CD14-positive monocyte (primary cell): ENCODE measurements at regions not wholly inside any gene's neighbourhood (a gene's known extent, or its start where the extent isn't known, plus 50 kb on each side); places are given as distances from the start of the nearest gene placed in this dataset.
"Not testable (repeated sequence)": the region's sequence is repeated elsewhere in the genome, so short reads cannot be mapped to it uniquely, and the experiment has no call there.

Source experiments
- DNase-seq, 3 donors: peaks; one replicate each; pipeline ENCODE4 v3.0.0-alpha.2; 2011 to 2022
- H2AFZ ChIP-seq: 2 replicates; pipeline ENCODE4 v1.6.0; 2012; ENCODE audit warnings: mild to moderate bottlenecking, low read depth, low read length, inconsistent platforms; ENCODE audit not compliant: insufficient read depth, poor library complexity, severe bottlenecking
- H3K27ac ChIP-seq, 2 donors: 1 replicate in 1 of 2; 2 replicates in 1 of 2; pipeline ENCODE4 v1.5.1; 2012 to 2013; ENCODE audit warnings: low read length in 2 of 2, control low read depth in 1 of 2, inconsistent platforms in 1 of 2, low read depth in 1 of 2, mild to moderate bottlenecking in 1 of 2
- H3K27me3 ChIP-seq, 2 donors: one replicate each; pipeline versions ENCODE4 v1.6.0 to v1.6.1; 2011 to 2013; ENCODE audit warnings: low read length in 2 of 2; ENCODE audit not compliant: control insufficient read depth in 2 of 2, insufficient read depth in 2 of 2
- H3K36me3 ChIP-seq, 2 donors: replicated peaks in 1 of 2; 1 replicate in 1 of 2; 2 replicates in 1 of 2; pipeline versions ENCODE4 v1.5.1 to v1.6.1; 2012 to 2013; ENCODE audit warnings: low read length in 2 of 2, control low read depth in 1 of 2, inconsistent platforms in 1 of 2, mild to moderate bottlenecking in 1 of 2; ENCODE audit not compliant: insufficient read depth in 2 of 2, control insufficient read depth in 1 of 2
- H3K4me1 ChIP-seq, 2 donors: 1 replicate in 1 of 2; 2 replicates in 1 of 2; pipeline versions ENCODE4 v1.5.1 to v1.6.1; 2012 to 2013; ENCODE audit warnings: low read length in 2 of 2, control low read depth in 1 of 2, inconsistent platforms in 1 of 2, mild to moderate bottlenecking in 1 of 2, moderate library complexity in 1 of 2; ENCODE audit not compliant: insufficient read depth in 2 of 2, control insufficient read depth in 1 of 2
- H3K4me2 ChIP-seq: replicated peaks from 2 replicates; pipeline ENCODE3; 2012; ENCODE audit warnings: low read length, moderate library complexity, mild to moderate bottlenecking; ENCODE audit not compliant: poor library complexity, severe bottlenecking; ENCODE audit errors: extremely low read depth
- H3K4me3 ChIP-seq, 3 experiments: fragments of 200-600 bp in 1 of 3; sonication (generic) in 1 of 3; replicated peaks in 1 of 3; 1 replicate in 2 of 3; 2 replicates in 1 of 3; pipeline ENCODE4 v1.5.1; 2011 to 2013; ENCODE audit warnings: low read length in 3 of 3, mild to moderate bottlenecking in 3 of 3, control low read depth in 2 of 3, low read depth in 2 of 3, inconsistent platforms in 1 of 3, moderate library complexity in 1 of 3
- H3K79me2 ChIP-seq: 2 replicates; pipeline ENCODE4 v1.6.0; 2012; ENCODE audit warnings: mild to moderate bottlenecking, control low read depth, inconsistent platforms, low read length, moderate library complexity; ENCODE audit not compliant: insufficient read depth
- H3K9ac ChIP-seq: 2 replicates; pipeline ENCODE4 v1.6.0; 2017; ENCODE audit warnings: low read length, mild to moderate bottlenecking; ENCODE audit not compliant: insufficient read depth, poor library complexity, severe bottlenecking
- H3K9me3 ChIP-seq, 2 donors: replicated peaks in 1 of 2; 1 replicate in 1 of 2; 2 replicates in 1 of 2; pipeline versions ENCODE4 v1.5.1 to v1.6.1; 2012 to 2013; ENCODE audit warnings: low read length in 2 of 2, control low read depth in 1 of 2; ENCODE audit not compliant: control insufficient read depth in 1 of 2, insufficient read depth in 1 of 2
- H4K20me1 ChIP-seq: 2 replicates; pipeline ENCODE4 v1.6.0; 2012; ENCODE audit warnings: mild to moderate bottlenecking, low read length, control low read depth, moderate library complexity; ENCODE audit not compliant: insufficient read depth
- H3K27ac Mint-ChIP-seq, 7 donors: one replicate each; pipeline ENCODE4 v1.8.0; 2020; ENCODE audit warnings: mild to moderate bottlenecking in 7 of 7, mixed read lengths in 7 of 7, moderate library complexity in 6 of 7, inconsistent platforms in 2 of 7
- H3K27me3 Mint-ChIP-seq, 3 donors: one replicate each; pipeline ENCODE4 v1.8.0; 2021 to 2022; ENCODE audit warnings: low read depth in 3 of 3, mild to moderate bottlenecking in 3 of 3, mixed read lengths in 3 of 3, moderate library complexity in 3 of 3, inconsistent platforms in 1 of 3
- H3K36me3 Mint-ChIP-seq, 2 donors: one replicate each; pipeline ENCODE4 v1.8.0; 2020; ENCODE audit warnings: mixed read lengths in 2 of 2, inconsistent platforms in 1 of 2, mild to moderate bottlenecking in 1 of 2
- H3K4me1 Mint-ChIP-seq: one replicate; pipeline ENCODE4 v1.8.0; 2020; ENCODE audit warnings: mild to moderate bottlenecking, mixed read lengths
- H3K4me3 Mint-ChIP-seq, 2 donors: one replicate each; pipeline ENCODE4 v1.8.0; 2020; ENCODE audit warnings: mild to moderate bottlenecking in 2 of 2, mixed read lengths in 2 of 2, moderate library complexity in 1 of 2
- H3K9me3 Mint-ChIP-seq, 7 donors: one replicate each; pipeline ENCODE4 v1.8.0; 2020 to 2022; ENCODE audit warnings: mixed read lengths in 7 of 7, mild to moderate bottlenecking in 6 of 7, moderate library complexity in 6 of 7, inconsistent platforms in 2 of 7
- CTCF ChIP-seq: fragments of 200-600 bp; IDR thresholded peaks from one replicate; pipeline ENCODE4 v1.8.0; 2022; ENCODE audit warnings: antibody characterized with exemption, mild to moderate bottlenecking
- WGBS: methylation state at CpG from one replicate; pipeline ENCODE4 v1.1.5; 2013; ENCODE audit warnings: missing lambda C conversion rate; ENCODE audit not compliant: insufficient coverage; 5-methylcytosine and 5-hydroxymethylcytosine counted together
- intact Hi-C, 2 donors: fragments of 100-400 bp; cut with micrococcal nuclease; formaldehyde crosslinking; loops; one replicate each; pipeline versions ENCODE4 v1.15.0 to v1.15.1; 2023

GRCh38 chr5:153937661-153938060 is 101.0 kb downstream of the FAM114A2 start:
- H3K4me2 ChIP-seq = no peak overlapping the region
- no peaks in the 10 kb centered on the region for H3K4me1 ChIP-seq
- no peaks in the 10 kb centered on the region for H4K20me1 ChIP-seq
- DNase-seq = no peak
- Mint-ChIP-seq H3K27me3 (peaks cover 0 to 2% (median 0%) of the 10 kb centered on the region in 3 donors), H3K4me1 (no peaks in the 10 kb centered on the region), H3K4me3 (no peak overlapping the region), H3K36me3 (no peaks in the 10 kb centered on the region), H3K9me3 (peaks cover 21 to 58% (median 44%) of the 10 kb centered on the region in 7 donors), H3K27ac (no peak overlapping the region)
- H3K9me3 ChIP-seq = peaks cover 34 to 58% of the 10 kb centered on the region in 2 donors
- no peak for TF ChIP-seq CTCF
- H3K79me2 ChIP-seq = no peaks in the 10 kb centered on the region
- WGBS = 86% methylated on average over 2 of the region's 2 CpGs
- H3K27me3 ChIP-seq = no peaks in the 10 kb centered on the region
- intact Hi-C loops = no loop called here
- no peak overlapping the region for H2AFZ ChIP-seq
- H3K36me3 ChIP-seq = no peaks in the 10 kb centered on the region
- H3K4me3 ChIP-seq = no peak overlapping the region
- H3K27ac ChIP-seq = no peak overlapping the region
- H3K9ac ChIP-seq = no peak overlapping the region

GRCh38 chr5:153935151-153935550 is 103.6 kb downstream of the FAM114A2 start:
- H3K9ac ChIP-seq, H3K27me3 ChIP-seq, H2AFZ ChIP-seq, H3K4me3 ChIP-seq, H3K27ac ChIP-seq, H3K27me3 Mint-ChIP-seq, H3K4me2 ChIP-seq, H3K79me2 ChIP-seq, H3K36me3 ChIP-seq, H3K4me1 Mint-ChIP-seq, H3K27ac Mint-ChIP-seq, intact Hi-C loops, H4K20me1 ChIP-seq, H3K4me1 ChIP-seq, H3K4me3 Mint-ChIP-seq, DNase-seq, H3K36me3 Mint-ChIP-seq: not testable (repeated sequence)
- no CpG with 5 or more reads among the region's 2 CpGs for WGBS
- peaks cover 21 to 38% of the 10 kb centered on the region in 2 donors for H3K9me3 ChIP-seq
- peaks cover 15 to 41% (median 30%) of the 10 kb centered on the region in 7 donors for H3K9me3 Mint-ChIP-seq
